ENCODE measurements at regions not wholly inside any gene's neighbourhood (a gene's known extent, or its start where the extent isn't known, plus 50 kb on each side); places are given as distances from the start of the nearest gene placed in this dataset.

DNA sequence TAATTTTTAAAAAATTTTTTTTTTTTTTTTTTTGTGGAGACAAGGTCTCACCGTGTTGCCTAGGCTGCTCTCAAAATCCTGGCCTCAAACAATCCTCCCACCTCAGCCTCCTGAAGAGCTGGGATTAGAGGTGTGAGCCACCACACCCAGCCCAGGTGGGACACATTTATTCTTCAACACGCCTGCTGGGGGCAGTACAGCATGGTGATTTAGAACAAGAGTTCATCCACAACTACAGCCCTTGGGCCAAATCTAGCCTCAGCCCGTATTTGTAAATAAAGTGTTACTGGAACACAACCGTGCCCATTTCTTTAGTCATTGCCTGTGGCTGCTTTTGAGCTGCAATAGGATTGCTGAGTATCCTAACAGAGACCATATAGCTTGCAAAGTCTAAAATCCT lies 92.8 kb downstream of the KATNIP start:
- no peak for DNase-seq (ENCODE audit: low spot score)
- Histone ChIP-seq H3K27ac (no peak overlapping the region), H3K36me3 (no peaks in the 10 kb centered on the region), H3K9me3 (no peaks in the 10 kb centered on the region), H3K27me3 (replicated peaks; ENCODE audit: insufficient read depth) (no peaks in the 10 kb centered on the region), H3K4me3 (no peak overlapping the region), H3K4me1 (replicated peaks) (no peaks in the 10 kb centered on the region)
- intact Hi-C loops (cut with DNase I): no loop called here
- no peak for TF ChIP-seq POLR2A (IDR thresholded peaks at IDR 0.05)
- TF ChIP-seq, protein P1, sequence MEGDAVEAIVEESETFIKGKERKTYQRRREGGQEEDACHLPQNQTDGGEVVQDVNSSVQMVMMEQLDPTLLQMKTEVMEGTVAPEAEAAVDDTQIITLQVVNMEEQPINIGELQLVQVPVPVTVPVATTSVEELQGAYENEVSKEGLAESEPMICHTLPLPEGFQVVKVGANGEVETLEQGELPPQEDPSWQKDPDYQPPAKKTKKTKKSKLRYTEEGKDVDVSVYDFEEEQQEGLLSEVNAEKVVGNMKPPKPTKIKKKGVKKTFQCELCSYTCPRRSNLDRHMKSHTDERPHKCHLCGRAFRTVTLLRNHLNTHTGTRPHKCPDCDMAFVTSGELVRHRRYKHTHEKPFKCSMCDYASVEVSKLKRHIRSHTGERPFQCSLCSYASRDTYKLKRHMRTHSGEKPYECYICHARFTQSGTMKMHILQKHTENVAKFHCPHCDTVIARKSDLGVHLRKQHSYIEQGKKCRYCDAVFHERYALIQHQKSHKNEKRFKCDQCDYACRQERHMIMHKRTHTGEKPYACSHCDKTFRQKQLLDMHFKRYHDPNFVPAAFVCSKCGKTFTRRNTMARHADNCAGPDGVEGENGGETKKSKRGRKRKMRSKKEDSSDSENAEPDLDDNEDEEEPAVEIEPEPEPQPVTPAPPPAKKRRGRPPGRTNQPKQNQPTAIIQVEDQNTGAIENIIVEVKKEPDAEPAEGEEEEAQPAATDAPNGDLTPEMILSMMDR (IDR thresholded peaks at IDR 0.05): no peak
- TF ChIP-seq POLR2AphosphoS5 (IDR thresholded peaks at IDR 0.05): no peak
- WGBS: 74% methylated on average over 4 of the region's 4 CpGs

DNA sequence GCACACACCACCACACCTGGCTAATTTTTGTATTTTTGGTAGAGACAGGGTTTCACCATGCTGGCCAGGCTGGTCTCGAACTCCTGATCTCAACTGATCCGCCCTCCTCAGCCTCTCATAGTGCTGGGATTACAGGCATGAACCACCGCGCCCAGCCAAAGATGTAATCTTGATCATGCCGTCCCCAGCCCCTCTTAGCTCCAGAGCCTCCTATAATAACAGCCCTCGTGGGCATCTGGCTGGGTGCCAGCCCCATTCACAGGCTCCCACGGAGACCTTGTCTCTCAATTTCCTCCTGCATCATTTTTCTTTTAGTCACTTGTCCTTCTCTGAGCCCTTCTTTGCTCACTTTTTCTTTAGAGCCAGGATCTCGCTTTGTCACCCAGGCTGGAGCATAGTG lies 94.2 kb downstream of the KATNIP start:
- DNase-seq (ENCODE audit: low spot score): no peak
- Histone ChIP-seq H3K9me3 (no peaks in the 10 kb centered on the region), H3K4me3 (no peak overlapping the region), H3K36me3 (no peaks in the 10 kb centered on the region), H3K27ac (no peak overlapping the region), H3K4me1 (replicated peaks) (no peaks in the 10 kb centered on the region), H3K27me3 (replicated peaks; ENCODE audit: insufficient read depth) (no peaks in the 10 kb centered on the region)
- TF ChIP-seq, protein P1 (IDR thresholded peaks at IDR 0.05): no peak
- TF ChIP-seq POLR2A (IDR thresholded peaks at IDR 0.05) (no peak), POLR2AphosphoS5 (IDR thresholded peaks at IDR 0.05) (no peak)
- 74% methylated on average over 8 of the region's 8 CpGs for WGBS
- intact Hi-C loops (cut with DNase I): no loop called here

DNA sequence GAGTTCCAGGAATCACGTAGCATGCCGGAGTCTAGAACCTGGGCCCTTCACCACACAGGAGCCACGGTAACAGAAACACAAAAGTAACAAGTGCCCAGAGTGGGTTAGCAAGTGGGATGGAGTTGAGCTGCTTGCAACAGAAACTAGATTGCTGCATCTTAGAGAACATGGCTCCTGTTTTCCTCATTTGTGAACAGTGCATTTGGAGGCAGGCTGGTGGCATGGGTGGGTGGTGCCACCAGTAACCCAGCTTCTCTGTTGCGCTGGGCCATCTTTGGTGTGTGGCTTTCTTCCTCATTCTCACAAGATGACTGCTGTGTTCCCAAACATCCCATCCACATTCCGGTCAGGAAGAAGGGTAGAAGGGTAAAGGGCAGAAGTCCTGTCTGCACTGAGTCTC lies 95.5 kb downstream of the KATNIP start:
- no peaks in the 10 kb centered on the region for H3K36me3 ChIP-seq
- H3K4me1 ChIP-seq (replicated peaks): no peaks in the 10 kb centered on the region
- H3K27ac ChIP-seq: no peak overlapping the region
- intact Hi-C loops (cut with DNase I): no loop called here
- WGBS: 92% methylated on average over 5 of the region's 5 CpGs
- H3K4me3 ChIP-seq: no peak overlapping the region
- H3K9me3 ChIP-seq: no peaks in the 10 kb centered on the region
- H3K27me3 ChIP-seq (replicated peaks; ENCODE audit: insufficient read depth): no peaks in the 10 kb centered on the region
- no peak for TF ChIP-seq POLR2AphosphoS5 (IDR thresholded peaks at IDR 0.05)
- TF ChIP-seq, protein P1 (IDR thresholded peaks at IDR 0.05): no peak
- TF ChIP-seq POLR2A (IDR thresholded peaks at IDR 0.05): no peak
- no peak for DNase-seq (ENCODE audit: low spot score)

DNA sequence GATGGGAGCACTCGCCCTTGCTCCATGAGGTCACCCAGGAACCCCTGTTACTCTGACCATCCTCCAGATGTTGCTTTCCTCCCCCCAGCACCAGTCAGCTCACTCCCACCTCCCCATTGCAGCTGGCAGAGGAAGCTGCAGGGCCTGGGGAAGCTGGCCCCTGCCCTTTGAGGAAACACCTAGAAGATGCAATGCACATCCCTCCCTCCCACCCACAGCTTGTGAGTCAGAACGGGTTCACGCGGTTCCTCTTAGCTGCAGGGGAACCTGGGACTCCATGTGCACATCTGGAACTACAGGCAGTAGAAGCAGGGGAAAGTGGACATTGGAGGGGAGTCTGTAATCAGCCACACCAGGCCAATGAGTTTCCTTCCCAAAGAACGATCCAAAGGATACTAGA lies 96.9 kb downstream of the KATNIP start:
- Histone ChIP-seq H3K4me3 (no peak overlapping the region), H3K27me3 (replicated peaks; ENCODE audit: insufficient read depth) (no peaks in the 10 kb centered on the region), H3K9me3 (no peaks in the 10 kb centered on the region), H3K36me3 (no peaks in the 10 kb centered on the region), H3K4me1 (replicated peaks) (no peaks in the 10 kb centered on the region), H3K27ac (no peak overlapping the region)
- WGBS: 67% methylated on average over 5 of the region's 5 CpGs
- no peak for DNase-seq (ENCODE audit: low spot score)
- no peak for TF ChIP-seq POLR2AphosphoS5 (IDR thresholded peaks at IDR 0.05)
- no peak for TF ChIP-seq POLR2A (IDR thresholded peaks at IDR 0.05)
- TF ChIP-seq, protein P1 (IDR thresholded peaks at IDR 0.05): no peak
- intact Hi-C loops (cut with DNase I): no loop called here

DNA sequence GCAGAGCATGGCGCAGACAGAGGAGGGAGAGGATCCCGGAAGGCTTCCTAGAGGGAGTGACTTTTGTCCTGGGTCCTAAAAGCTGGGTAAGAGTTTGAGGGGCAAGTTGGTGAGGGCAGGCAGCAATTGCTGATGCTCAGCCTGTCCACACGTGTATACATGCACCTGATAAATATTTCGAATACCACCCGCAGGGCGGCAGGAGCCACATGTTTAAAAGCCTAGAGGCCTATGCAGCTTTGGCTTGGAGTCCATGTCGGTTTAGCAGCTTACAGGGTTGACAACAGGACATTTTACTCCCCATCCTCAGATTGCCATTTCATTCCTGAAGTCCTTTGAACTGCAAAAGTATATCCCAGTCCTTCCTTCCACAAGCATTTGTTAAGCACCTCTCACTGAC lies 99.1 kb downstream of the KATNIP start:
- Histone ChIP-seq H3K27ac (no peak overlapping the region), H3K4me1 (replicated peaks) (no peaks in the 10 kb centered on the region), H3K27me3 (replicated peaks; ENCODE audit: insufficient read depth) (no peaks in the 10 kb centered on the region), H3K9me3 (no peaks in the 10 kb centered on the region), H3K4me3 (no peak overlapping the region), H3K36me3 (no peaks in the 10 kb centered on the region)
- intact Hi-C loops (cut with DNase I): no loop called here
- TF ChIP-seq POLR2A (IDR thresholded peaks at IDR 0.05) (no peak), POLR2AphosphoS5 (IDR thresholded peaks at IDR 0.05) (no peak)
- TF ChIP-seq, protein P1 (IDR thresholded peaks at IDR 0.05): no peak
- no peak for DNase-seq (ENCODE audit: low spot score)
- 85% methylated on average over 7 of the region's 7 CpGs for WGBS
